HG03432 (cell line): ENCODE measurements at regions not wholly inside any gene's neighbourhood (a gene's known extent, or its start where the extent isn't known, plus 50 kb on each side); places are given as distances from the start of the nearest gene placed in this dataset.
A peak's percentile ranks its signal among the peaks of the same experiment; 100 is the strongest.
"Not testable (repeated sequence)": the region's sequence is repeated elsewhere in the genome, so short reads cannot be mapped to it uniquely, and the experiment has no call there.

Experiments used
- ATAC-seq: cut with Tn5 transposase; IDR thresholded peaks from one replicate; pipeline ENCODE4 v1.9.1; 2021; ENCODE audit warnings: mild to moderate bottlenecking, moderate library complexity; ENCODE audit not compliant: unreplicated experiment

GRCh38 chr7:149635561-149636329 is 137.6 kb downstream of the ZNF467 start:
- no peak for ATAC-seq

GRCh38 chr7:149633976-149634945 is 136.7 kb upstream of the ZNF746 start:
- no peak for ATAC-seq

GRCh38 chr7:149628361-149629149 is 130.9 kb upstream of the ZNF746 start:
- ATAC-seq, result not testable (repeated sequence)

- ATAC-seq, result no peak
Observed at GRCh38 chr7:149627911-149628310, 130.3 kb upstream of the ZNF746 start.

- no peak for ATAC-seq
Observed at GRCh38 chr7:149626972-149627371, 129.4 kb upstream of the ZNF746 start.

- no peak for ATAC-seq
Observed at GRCh38 chr7:149625947-149626392, 128.4 kb upstream of the ZNF746 start.

- no peak for ATAC-seq
Observed at GRCh38 chr7:149625340-149625946, 127.8 kb upstream of the ZNF746 start.

GRCh38 chr7:149624419-149625339 is 127.1 kb upstream of the ZNF746 start:
- peak; percentile 94 for ATAC-seq

- peak; percentile 23 for ATAC-seq
Observed at GRCh38 chr7:149624006-149624405, 126.4 kb upstream of the ZNF746 start.

- ATAC-seq, result not testable (repeated sequence)
Observed at GRCh38 chr7:149623262-149623997, 125.8 kb upstream of the ZNF746 start.

GRCh38 chr7:149622444-149623210 is 125.0 kb upstream of the ZNF746 start:
- no peak for ATAC-seq

- ATAC-seq, result no peak
Observed at GRCh38 chr7:149621776-149622175, 124.2 kb upstream of the ZNF746 start.

- peak; percentile 22 for ATAC-seq
Observed at GRCh38 chr7:149620961-149621360, 123.4 kb upstream of the ZNF746 start.

GRCh38 chr7:149616898-149617297 is 119.3 kb upstream of the ZNF746 start:
- ATAC-seq, result no peak

- no peak for ATAC-seq
Observed at GRCh38 chr7:149615690-149616270, 118.2 kb upstream of the ZNF746 start.

- no peak for ATAC-seq
Observed at GRCh38 chr7:149610441-149611011, 112.9 kb upstream of the ZNF746 start.

GRCh38 chr7:149608168-149608567 is 110.6 kb upstream of the ZNF746 start:
- ATAC-seq, result no peak
